HK-2 (cell line): ENCODE measurements at regions not wholly inside any gene's neighbourhood (a gene's known extent, or its start where the extent isn't known, plus 50 kb on each side); places are given as distances from the start of the nearest gene placed in this dataset.

Experiments used
- DNase-seq: peaks from one replicate; pipeline ENCODE4 v3.0.0-alpha.2; 2018; ENCODE audit not compliant: unreplicated experiment

DNA sequence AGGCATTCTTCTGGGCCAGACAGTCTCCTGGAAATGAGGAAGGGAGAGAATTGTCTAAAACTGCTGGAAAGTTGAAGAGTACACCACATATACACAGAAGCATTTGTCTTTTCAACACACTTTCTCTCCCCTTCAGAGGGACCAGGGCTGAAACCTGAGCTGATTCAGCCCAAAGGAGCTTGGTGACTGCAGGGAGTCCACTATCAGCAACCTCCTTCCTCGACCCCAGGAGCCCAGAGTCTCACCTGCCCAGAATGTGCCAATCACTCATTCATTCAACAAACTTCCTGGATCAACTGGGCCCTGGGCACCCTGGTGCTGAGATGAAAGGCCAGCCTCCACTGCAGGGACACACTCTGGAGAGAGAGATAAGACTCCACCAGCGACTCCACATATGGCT lies 128.9 kb upstream of the VSTM2B start:
- no peak for DNase-seq

DNA sequence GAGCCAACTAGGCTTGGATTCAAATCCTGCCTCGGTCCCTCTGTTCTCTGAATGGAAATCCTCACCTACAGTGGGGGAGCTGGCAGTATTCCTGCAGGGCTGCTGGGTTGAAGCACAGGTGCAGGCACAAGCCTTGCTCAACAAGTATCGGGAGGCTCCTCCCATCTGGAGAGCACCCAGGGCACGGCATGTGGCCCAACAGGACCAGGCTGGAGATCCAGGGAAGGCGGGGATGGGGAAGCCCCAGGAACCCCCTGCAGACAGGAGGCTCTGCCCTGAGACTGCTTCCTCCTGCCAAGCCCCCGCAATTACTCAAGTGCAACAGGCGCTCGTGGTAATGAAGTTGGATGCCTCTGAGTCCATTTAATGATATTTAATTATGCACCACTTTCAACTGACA lies 128.0 kb upstream of the VSTM2B start:
- no peak for DNase-seq

DNA sequence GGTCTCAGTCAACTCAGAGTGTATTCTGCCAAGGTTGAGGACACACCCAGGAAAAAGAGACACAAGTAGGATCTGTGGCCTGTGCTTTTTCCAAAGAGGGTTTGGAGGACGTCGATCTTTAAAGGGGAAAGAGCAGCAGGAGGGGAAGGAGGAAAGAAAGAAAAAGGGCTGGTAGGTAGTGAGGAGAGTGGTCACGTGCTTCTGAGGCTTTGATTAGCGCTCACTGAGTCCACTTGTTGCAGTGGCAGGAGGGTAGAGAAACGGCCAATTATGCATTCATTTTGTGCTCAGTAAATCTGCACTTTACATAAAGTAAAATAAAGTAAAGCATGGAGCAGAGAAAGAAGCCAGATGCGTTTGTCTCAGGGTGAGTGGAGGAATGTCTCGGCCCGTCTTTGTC lies 126.0 kb upstream of the VSTM2B start:
- DNase-seq = no peak

DNA sequence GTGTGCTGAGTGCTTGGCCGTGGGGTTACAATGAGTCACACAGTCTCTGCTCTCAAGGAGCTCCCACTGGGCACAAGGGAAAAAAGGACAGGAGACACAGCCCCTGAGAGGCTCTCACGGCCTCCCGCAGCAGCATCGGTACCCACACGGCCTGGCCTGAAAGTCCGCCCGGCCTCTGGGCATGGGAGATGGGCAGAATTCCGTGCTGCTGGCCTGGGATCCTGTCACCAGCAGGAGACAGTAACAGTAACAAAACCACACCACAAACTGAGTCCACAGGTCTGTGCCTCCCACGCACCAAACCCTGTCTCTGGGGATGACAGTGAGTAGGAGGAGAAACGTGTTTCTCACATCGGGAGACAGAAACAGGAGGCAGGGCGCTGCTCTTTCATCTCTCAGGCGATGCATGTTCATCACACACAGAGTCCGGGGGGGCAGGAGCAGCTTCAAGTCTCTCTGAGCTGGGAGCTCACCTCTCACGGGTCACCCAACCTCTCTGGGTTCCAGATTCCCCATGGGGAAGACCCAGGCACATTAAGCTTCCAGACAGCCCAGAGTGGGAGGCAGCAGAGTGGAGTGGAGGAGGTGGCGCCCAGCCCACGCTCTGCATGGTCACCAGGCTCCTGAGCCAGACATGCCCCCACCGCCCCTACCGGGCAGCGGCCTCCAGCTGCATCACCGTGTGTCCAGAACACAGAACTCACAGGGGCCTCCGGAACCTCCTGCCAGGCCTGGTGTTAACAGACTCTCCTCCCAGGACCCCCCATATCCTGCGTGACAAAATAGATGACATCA lies 124.7 kb upstream of the VSTM2B start:
- no peak for DNase-seq

DNA sequence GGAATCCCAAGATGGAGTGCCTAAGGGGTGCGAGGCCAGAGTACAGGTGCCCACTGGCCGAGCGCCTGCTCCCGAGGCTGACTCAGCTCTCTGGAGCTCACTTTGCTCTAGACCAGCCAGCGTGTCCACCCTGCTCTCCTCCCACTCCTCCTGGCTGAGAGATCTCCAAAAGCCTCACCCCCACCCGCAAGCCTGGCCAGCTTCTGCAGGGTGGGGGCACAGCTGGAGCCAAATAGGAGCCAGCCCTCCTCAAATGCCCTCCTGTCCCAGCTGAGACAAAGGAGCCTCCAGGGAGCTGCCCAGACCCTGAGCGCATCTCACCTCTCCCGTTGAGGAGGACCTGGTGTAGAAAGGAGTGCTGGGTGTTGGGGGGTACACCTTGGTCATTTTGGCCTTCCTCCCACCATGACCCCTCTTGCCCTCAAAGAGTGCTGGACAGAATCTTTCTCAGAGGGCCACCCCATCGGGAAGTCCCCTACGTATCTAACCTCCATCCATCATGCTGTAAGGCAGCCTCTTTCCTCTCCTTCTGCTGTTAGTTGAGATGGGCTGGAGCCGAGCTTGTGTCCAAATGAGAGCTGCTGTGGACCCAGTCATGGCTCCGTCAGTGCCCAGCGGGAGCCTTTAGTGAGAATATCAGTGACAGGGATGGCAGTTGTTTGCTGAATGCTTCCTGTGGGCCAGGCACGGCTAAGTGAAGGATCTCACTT lies 123.9 kb upstream of the VSTM2B start:
- no peak for DNase-seq

DNA sequence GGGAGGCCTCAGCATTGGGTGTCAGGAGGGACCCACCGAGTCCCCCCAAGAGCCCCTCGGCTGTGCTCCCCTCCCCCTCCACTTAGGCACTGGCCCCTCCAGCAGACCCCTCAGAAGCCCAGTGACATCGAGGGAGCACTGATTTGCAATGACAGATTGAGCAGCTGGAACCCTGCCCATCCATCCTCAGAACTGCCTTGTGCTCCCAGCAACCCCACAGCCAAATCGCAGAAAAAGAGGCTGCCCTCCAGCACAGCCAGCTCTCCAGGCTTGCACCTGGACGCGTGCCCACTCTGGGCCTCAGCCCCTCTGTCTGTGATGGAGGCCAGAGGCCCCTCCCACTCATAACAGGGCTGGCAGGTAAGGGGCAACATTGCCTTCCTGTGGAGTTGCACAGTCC lies 123.2 kb upstream of the VSTM2B start:
- DNase-seq = no peak

DNA sequence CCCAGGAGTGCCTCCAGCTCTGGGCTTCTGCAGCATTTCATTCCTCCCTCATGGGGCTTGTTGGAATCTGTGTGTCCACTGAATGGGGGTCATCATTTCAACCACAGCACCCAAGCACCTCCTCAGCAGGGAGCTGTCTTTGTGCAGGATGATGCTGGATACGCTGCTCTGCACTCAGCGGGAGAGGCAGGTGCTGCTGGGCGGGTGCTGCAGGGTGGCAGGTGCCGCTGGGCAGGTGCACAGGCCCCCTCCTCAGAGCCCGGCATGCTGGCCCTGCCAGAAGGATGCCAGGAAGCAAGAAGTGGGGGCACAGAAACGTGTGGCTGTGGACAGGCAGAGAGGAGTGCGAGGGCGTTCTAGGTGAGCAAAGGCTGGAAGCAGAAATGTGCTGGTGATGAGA lies 121.8 kb upstream of the VSTM2B start:
- no peak for DNase-seq

DNA sequence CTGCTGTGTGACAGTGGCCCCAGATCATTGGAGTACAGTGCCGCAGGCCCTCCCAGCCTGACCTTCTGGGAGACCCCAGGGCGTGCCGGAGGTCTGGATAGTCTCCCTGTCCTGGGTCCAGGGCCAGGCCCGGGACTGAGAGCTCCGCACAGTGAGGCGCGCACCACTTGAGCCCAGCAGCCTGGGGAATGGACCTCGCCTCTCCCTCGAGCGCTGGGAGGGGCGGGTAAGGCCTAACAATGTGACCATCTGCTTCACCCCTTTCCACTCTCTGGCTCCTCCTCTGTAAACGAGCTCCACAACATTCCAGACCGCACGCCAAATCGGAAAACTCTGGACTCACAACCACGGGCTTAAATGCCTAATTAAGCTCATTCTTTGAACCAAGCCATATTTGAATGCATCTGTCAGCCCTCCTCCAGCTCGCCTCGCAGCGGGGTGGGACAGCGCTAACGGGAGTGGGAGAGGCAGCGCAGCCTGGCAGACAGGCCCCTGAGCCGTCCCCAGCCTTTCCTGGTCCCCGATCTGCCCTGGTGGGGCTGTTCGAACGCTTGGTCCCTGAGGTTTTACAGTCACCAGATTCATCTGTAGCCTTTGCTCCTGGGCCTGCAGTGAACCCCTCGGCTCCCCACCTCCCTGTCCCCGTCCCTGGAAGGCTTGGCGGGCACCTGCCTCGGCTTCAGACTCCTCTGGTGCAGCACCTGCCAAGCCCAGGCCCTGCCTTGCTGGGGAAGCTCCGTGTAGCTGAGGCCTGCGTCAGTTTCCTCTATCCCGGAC lies 120.7 kb upstream of the VSTM2B start:
- no peak for DNase-seq

DNA sequence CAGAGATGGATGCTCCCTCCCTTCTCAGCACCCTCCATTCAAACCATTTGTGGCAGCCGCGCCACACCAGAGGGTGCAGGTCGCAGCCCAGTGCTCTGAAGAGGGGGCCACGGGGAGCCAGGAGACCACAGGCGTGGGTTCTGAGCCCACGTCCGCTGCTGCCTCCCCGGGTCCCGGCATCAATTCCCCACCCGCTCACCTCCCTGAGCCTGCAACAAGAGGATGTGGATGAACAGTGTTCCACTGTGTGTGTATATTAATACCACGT lies 120.1 kb upstream of the VSTM2B start:
- DNase-seq = no peak

DNA sequence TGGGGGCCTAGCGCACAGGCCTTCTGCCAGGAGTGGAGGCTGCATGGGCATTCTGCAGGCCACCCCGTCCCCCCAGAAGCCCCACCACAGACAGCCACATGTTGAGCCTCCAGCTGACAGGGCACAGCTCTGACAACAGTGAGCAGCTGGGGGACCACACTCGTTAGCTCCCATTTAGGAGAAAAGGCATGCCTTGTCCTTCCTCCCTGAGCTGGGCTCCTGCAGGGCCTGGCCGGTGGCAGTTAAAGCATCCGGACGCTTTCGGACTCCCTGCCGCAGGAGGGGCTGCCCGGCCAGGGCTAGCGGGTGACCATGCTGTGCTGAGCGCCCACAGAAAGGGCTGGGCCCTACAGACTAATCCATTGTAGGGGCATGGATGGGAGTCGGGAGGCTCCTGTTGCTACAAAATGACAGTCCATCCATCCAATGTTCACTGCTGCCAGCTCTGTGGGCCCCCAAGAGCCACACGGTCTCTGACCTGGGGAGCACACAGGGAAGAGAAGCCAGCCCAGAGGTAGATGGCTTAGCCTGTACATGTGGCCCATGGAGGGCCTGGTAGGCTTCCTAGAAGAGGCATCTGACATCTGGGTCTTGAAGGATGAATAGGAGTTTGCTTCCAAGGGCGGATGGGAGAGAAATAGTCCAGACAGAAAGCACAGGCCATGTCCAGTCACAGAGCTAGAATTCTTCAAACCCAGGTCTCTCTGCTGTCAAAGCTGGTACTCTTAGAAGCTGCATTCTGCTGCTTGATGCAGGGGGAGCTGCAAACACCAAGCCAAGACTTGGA lies 116.5 kb upstream of the VSTM2B start:
- DNase-seq = no peak

DNA sequence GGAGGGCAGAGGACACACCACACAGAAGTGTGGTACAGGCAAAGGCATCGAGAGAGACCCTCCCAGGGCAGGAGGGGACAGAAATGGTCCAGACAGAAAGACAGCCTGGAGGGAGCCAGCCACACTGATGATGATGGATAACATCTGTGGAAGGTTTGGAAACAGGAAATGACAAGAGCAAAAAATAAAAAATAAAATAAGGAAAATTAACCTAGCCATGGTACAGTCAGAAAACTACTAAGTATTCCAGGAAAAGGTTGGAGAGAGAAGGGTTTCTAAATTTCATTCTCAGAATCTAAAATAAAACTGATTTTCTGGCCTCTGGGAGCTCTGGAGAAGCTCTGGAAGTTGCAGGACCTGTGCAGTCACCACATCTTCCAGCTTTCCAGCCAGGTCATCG lies 115.2 kb upstream of the VSTM2B start:
- no peak for DNase-seq

DNA sequence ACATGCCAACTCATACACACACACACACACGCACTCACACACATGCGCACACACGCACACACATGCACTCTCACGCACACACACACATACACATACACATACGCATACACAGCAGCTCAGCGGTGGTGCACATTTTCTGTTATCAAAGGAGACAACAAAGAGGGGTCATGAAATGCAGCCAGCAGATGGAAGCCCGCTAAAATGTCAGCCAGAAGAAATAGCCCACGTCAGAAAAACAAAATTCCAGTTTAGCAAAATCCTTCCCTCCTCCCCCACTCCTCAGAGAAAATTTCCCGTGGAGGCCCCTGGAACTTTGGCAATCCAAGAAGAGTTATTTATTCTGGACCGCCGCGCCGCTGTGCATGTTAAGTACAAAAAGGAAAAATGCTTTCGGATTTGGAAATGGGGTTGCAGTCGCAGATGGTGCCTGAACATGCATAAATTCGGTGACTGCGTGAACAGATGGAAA lies 114.6 kb upstream of the VSTM2B start:
- no peak for DNase-seq

DNA sequence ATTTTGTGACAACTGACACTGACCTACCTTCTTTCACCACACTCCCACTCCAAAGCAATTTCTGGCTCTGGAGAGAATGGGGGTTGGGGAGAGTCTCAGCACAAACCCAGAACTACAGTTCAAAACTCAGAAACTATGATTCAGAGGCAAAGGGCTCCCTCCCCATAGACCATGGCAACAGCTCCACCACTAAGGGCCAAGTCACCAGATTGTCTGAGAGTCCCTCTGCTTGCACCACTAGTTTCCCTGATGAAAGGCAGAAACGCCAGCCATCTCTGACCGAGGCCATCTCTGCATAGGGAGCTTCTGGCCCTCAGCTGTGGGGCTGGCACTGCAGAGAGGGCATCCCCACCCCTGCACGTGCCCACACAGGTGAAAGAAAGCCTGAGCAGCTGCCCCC lies 112.4 kb upstream of the VSTM2B start:
- no peak for DNase-seq

DNA sequence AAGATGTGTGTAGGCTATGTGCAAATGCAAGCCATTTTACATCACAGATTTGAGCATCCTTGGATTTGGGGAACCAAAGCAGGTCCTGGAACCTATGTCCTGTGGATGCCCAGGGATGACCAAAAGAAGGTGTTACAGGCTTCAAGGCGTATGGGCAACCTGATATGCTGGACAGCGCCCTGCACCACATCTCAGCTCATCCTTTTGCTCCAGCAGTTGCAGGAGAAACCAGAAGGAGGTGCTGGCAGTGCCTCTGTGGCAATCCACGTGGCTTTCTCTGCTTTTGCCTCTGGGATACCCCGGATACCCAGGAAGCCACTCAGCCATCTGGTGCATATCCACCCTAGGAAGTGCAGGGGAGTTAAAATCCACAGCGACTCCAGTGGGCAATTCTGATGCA lies 110.3 kb upstream of the VSTM2B start:
- DNase-seq = no peak

DNA sequence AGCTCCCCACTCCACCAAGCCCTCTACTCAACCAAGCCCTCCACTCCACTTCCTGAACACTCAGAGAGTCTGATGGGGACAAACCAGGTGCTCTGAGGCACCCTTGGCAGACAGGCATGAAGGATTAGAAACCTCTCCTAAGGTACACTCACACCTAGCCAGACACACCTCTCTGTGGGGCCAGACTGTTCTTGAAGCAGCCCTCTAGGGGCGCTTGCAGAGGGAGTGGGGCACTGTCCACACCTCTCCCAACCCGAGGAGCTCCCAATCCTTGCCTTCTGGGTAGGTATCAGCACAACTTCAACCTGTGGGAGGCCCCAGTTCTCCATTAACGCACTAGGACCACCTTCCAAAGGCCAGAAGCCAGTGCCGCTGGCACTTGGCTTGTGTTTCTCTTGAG lies 108.7 kb upstream of the VSTM2B start:
- DNase-seq = no peak

DNA sequence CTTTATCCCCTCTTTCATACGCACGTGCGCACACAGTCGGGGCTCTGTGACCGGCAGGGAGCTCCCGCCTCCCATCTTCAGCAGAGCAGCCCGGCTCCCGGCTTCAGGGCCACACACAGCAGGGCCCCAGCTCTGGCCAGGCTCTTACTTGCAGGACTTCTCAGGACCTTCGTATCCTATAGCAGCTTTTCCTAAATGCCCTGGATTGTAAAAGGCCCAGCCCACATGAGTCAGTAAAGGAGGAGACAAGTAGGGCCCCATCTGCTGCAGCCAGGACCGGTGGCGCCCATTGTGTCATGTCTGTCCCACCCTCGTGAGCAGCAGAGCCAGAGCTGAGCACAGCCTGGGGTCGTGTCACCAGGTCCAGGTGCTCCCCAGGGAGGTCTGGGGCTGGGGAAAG lies 107.6 kb upstream of the VSTM2B start:
- no peak for DNase-seq

DNA sequence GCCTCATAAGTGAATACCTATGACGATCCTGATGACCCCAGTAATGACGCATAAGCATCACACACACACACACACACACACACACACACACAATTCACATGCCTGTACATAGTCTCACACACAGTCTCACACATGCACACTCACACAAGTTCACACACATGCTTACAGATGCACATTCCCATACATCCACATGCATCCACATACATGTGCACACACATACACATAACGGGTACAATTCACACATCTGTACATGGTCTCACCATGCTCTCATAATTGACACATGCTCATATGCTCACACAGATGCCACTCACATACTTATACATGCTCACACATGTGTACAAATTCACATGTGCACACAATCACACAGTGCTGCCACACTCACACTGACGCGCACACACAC lies 105.7 kb upstream of the VSTM2B start:
- no peak for DNase-seq

DNA sequence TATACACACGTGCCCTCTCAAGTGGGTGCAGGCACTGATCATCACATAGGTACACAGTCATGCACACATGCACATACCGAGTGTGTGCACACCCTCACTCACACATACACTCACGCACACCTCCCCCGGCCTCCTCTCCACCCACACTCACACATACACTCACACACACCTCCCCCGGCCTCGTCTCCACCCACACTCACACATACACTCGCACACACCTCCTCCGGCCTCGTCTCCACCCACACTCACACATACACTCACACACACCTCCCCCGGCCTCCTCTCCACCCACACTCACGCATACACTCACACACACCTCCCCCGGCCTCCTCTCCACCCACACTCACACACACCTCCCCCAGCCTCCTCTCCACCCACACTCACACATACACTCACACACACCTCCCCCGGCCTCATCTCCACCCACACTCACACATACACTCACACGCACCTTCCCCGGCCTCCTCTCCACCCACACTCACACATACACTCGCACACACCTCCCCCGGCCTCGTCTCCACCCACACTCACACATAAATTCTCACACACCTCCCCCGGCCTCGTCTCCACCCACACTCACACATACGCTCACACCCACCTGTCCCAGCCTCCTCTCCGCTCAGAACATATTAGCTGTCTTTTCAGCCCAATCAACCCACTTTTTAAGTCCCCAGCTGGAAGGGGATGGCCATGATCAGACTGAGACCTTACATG lies 105.2 kb upstream of the VSTM2B start:
- no peak for DNase-seq

DNA sequence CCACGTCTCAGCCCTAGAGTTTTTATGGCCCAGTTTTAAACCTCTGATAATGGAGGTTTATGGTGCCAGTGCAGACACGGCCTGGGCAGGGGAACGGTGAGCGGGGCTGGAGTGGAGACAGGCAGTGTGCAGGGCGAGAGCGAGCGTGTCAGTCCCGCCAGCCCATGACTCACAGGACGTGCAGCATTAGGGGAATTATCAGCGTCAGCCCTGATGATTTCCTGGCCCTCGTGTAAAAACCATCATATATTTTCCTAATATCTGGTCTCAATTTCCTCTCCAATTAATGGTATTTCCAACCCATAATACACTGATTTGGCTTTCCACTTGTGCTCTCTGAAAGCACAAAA lies 104.6 kb upstream of the VSTM2B start:
- DNase-seq = no peak

DNA sequence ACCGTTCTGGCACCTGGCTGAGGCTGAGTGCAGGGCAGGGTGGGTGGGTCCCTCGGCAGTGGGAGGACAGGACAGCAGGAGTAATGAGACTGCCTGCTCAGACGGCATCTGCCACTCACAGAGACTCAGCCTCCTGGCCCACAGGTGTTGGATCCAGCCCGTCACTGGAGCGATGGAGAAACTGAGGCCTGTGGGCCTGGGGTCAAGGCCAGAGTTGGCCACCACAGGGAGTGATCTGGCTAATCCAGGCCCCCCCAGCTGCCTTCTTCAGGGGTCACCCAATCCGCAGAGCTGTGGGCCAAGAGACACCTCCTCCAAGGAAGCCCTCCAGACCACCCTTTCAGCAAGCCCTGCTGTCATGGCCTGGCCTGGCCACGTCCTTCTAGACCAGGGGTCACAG lies 103.7 kb upstream of the VSTM2B start:
- no peak for DNase-seq

DNA sequence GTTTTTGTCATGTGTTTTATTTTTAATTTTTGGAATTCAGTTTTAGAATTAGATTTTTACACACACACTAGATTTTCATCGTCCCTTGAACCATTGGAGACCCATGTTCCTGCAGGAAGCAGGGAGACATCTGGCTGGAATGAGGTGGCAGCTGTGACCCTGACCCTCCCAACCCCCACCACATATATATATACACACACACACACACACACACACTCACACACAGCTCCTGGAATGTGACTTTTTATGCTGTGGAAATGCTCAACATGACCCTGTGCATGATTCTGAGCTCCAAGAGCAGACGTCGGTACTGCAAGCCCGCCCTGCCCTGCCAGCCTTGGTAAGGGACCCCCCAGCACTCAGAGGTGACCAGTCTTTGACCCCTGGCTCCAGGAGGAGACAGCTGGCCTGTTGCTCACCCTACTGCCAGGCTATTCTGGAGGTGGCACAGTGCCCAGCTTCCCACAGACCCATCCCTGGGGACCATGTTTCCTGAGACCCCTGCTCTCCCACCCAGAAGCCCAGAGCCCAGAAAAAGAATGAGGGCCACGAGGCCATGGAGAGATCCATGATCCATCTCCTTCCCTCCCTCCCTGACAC lies 103.2 kb upstream of the VSTM2B start:
- DNase-seq = no peak
